ENCODE measurements at regions not wholly inside any gene's neighbourhood (a gene's known extent, or its start where the extent isn't known, plus 50 kb on each side); places are given as distances from the start of the nearest gene placed in this dataset.

- H3K4me3 ChIP-seq (ENCODE audit: low read depth, low read length): no peak overlapping the region
- DNase-seq (ENCODE audit: low read depth): no peak
- TF ChIP-seq CTCF (IDR thresholded peaks at IDR 0.05; ENCODE audit: insufficient read depth, low read length): no peak
Observed at GRCh38 chr10:30778769-30779168, 149.2 kb upstream of the LYZL2 start.

- DNase-seq (ENCODE audit: low read depth): peak; percentile 93
- no peak overlapping the region for H3K4me3 ChIP-seq (ENCODE audit: low read depth, low read length)
- TF ChIP-seq CTCF (IDR thresholded peaks at IDR 0.05; ENCODE audit: insufficient read depth, low read length): no peak
Observed at GRCh38 chr10:30775779-30776591, 146.4 kb upstream of the LYZL2 start.

- no peak overlapping the region for H3K4me3 ChIP-seq (ENCODE audit: low read depth, low read length)
- TF ChIP-seq CTCF (IDR thresholded peaks at IDR 0.05; ENCODE audit: insufficient read depth, low read length): no peak
- no peak for DNase-seq (ENCODE audit: low read depth)
Observed at GRCh38 chr10:30774261-30774660, 144.7 kb upstream of the LYZL2 start.

GRCh38 chr10:30773501-30773900 lies 143.9 kb upstream of the LYZL2 start:
- no peak for DNase-seq (ENCODE audit: low read depth)
- TF ChIP-seq CTCF (IDR thresholded peaks at IDR 0.05; ENCODE audit: insufficient read depth, low read length): no peak
- H3K4me3 ChIP-seq (ENCODE audit: low read depth, low read length): no peak overlapping the region

- no peak for DNase-seq (ENCODE audit: low read depth)
- H3K4me3 ChIP-seq (ENCODE audit: low read depth, low read length): no peak overlapping the region
- no peak for TF ChIP-seq CTCF (IDR thresholded peaks at IDR 0.05; ENCODE audit: insufficient read depth, low read length)
Observed at GRCh38 chr10:30770816-30771215, 141.3 kb upstream of the LYZL2 start.

- H3K4me3 ChIP-seq (ENCODE audit: low read depth, low read length): no peak overlapping the region
- DNase-seq (ENCODE audit: low read depth): no peak
- TF ChIP-seq CTCF (IDR thresholded peaks at IDR 0.05; ENCODE audit: insufficient read depth, low read length): no peak
Observed at GRCh38 chr10:30770229-30770628, 140.7 kb upstream of the LYZL2 start.

GRCh38 chr10:30769361-30769760 lies 139.8 kb upstream of the LYZL2 start:
- no peak for DNase-seq (ENCODE audit: low read depth)
- H3K4me3 ChIP-seq (ENCODE audit: low read depth, low read length): no peak overlapping the region
- TF ChIP-seq CTCF (IDR thresholded peaks at IDR 0.05; ENCODE audit: insufficient read depth, low read length): no peak
